SK-N-SH treated with all-trans-retinoic acid at 6 μM for 48 hours (cell line): ENCODE measurements at regions not wholly inside any gene's neighbourhood (a gene's known extent, or its start where the extent isn't known, plus 50 kb on each side); places are given as distances from the start of the nearest gene placed in this dataset.

ENCODE experiments used
- ARNTL ChIP-seq: fragments of 450-650 bp; formaldehyde crosslinking; IDR thresholded peaks from 2 replicates; pipeline ENCODE4 v1.5.0; 2020; ENCODE audit warnings: low read depth, mild to moderate bottlenecking, moderate library complexity, borderline replicate concordance
- OSR1 ChIP-seq: fragments of 250-450 bp; sonication (Bioruptor Pico); IDR thresholded peaks from 2 replicates; pipeline ENCODE4 v1.8.0; 2022; ENCODE audit warnings: moderate library complexity, mild to moderate bottlenecking, inconsistent platforms
- RARB ChIP-seq: fragments of 250-450 bp; sonication (Bioruptor Pico); IDR thresholded peaks from 2 replicates; pipeline ENCODE4 v1.8.0; 2021; ENCODE audit warnings: mild to moderate bottlenecking, moderate library complexity
- ZNF8 ChIP-seq: fragments of 450-650 bp; formaldehyde crosslinking; IDR thresholded peaks from 2 replicates; pipeline ENCODE4 v1.5.0; 2020; ENCODE audit warnings: mild to moderate bottlenecking, moderate library complexity

DNA sequence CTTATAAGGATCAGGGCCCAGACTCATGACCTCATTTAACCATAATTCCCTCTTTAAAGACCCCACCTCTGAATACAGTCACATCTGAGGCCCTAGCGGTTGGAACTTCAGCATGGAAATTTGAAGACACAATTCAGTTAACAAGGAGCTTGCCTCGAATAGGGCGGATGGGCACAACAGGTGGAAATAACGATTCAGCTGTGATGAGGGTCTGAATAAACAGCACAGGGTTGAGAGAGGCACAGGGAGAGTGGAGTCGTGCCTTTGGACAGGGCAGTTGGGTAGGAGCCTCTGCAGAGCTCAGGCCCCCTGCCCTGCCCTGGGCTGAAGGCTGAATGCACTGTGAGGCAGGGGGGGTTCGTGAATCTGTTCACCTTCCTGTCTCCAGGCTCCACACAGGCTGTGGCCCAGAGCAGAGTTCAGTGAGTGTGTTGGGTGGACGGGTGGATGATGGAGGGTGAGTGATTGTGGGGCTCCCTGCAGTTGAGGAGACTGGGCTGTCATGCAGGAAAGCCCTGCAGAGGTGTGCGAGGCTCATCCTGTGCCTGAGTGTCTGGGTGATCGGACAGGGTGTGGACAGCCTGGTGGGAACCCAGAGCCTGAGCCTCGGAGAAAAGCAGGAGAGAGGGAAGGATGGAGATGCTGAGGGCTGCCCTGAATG lies 243.1 kb downstream of the FOXD2 start:
- TF ChIP-seq ARNTL (CRISPR knock-in tag) = no peak
- no peak for TF ChIP-seq OSR1 (CRISPR knock-in tag)
- TF ChIP-seq RARB (CRISPR knock-in tag) = no peak
- no peak for TF ChIP-seq ZNF8 (CRISPR knock-in tag)
